SK-N-SH treated with all-trans-retinoic acid at 6 μM for 48 hours (cell line): ENCODE measurements at regions not wholly inside any gene's neighbourhood (a gene's known extent, or its start where the extent isn't known, plus 50 kb on each side); places are given as distances from the start of the nearest gene placed in this dataset.

Source experiments
- ATAC-seq: fragments of 200-7000 bp; cut with Tn5 transposase; 3 replicates; pipeline ENCODE4 v1.9.1; 2020; ENCODE audit warnings: mild to moderate bottlenecking, moderate library complexity
- ARNTL ChIP-seq: fragments of 450-650 bp; formaldehyde crosslinking; IDR thresholded peaks from 2 replicates; pipeline ENCODE4 v1.5.0; 2020; ENCODE audit warnings: low read depth, mild to moderate bottlenecking, moderate library complexity, borderline replicate concordance
- BACH2 ChIP-seq: fragments of 250-450 bp; sonication (Bioruptor Pico); IDR thresholded peaks from 2 replicates; pipeline ENCODE4 v1.9.0; 2021; ENCODE audit warnings: mild to moderate bottlenecking, borderline replicate concordance
- CSDC2 ChIP-seq: fragments of 250-450 bp; sonication (Bioruptor Pico); IDR thresholded peaks from 2 replicates; pipeline ENCODE4 v1.5.0; 2020; ENCODE audit warnings: mild to moderate bottlenecking, moderate library complexity
- CSRNP3 ChIP-seq: fragments of 250-450 bp; sonication (Bioruptor Pico); IDR thresholded peaks from 2 replicates; pipeline ENCODE4 v1.5.1; 2021; ENCODE audit warnings: mild to moderate bottlenecking, moderate library complexity
- ESRRG ChIP-seq: fragments of 250-450 bp; sonication (Bioruptor Pico); IDR thresholded peaks from 2 replicates; pipeline ENCODE4 v1.6.1; 2021; ENCODE audit warnings: mild to moderate bottlenecking
- ISL1 ChIP-seq: fragments of 250-450 bp; sonication (Bioruptor Pico); IDR thresholded peaks from 2 replicates; pipeline ENCODE4 v2.1.2; 2022; ENCODE audit warnings: mild to moderate bottlenecking, moderate library complexity
- OSR1 ChIP-seq: fragments of 250-450 bp; sonication (Bioruptor Pico); IDR thresholded peaks from 2 replicates; pipeline ENCODE4 v1.8.0; 2022; ENCODE audit warnings: moderate library complexity, mild to moderate bottlenecking, inconsistent platforms
- PATZ1 ChIP-seq: fragments of 250-450 bp; sonication (Bioruptor Pico); IDR thresholded peaks from 2 replicates; pipeline ENCODE4 v1.8.0; 2020; ENCODE audit warnings: mild to moderate bottlenecking, moderate library complexity, borderline replicate concordance
- POU6F1 ChIP-seq: fragments of 250-450 bp; sonication (Bioruptor Pico); IDR thresholded peaks from 2 replicates; pipeline ENCODE4 v1.8.0; 2021; ENCODE audit warnings: low read depth, mild to moderate bottlenecking, moderate library complexity, borderline replicate concordance
- PPARA ChIP-seq: fragments of 250-450 bp; sonication (Bioruptor Pico); IDR thresholded peaks from 2 replicates; pipeline ENCODE4 v1.5.0; 2020; ENCODE audit warnings: mild to moderate bottlenecking, borderline replicate concordance
- RARB ChIP-seq: fragments of 250-450 bp; sonication (Bioruptor Pico); IDR thresholded peaks from 2 replicates; pipeline ENCODE4 v1.8.0; 2021; ENCODE audit warnings: mild to moderate bottlenecking, moderate library complexity
- SNAI2 ChIP-seq: fragments of 250-450 bp; sonication (Bioruptor Pico); IDR thresholded peaks from 2 replicates; pipeline ENCODE4 v1.5.0; 2020; ENCODE audit warnings: mild to moderate bottlenecking, moderate library complexity
- TOX ChIP-seq: fragments of 250-450 bp; sonication (Bioruptor Pico); IDR thresholded peaks from 2 replicates; pipeline ENCODE4 v1.8.0; 2021; ENCODE audit warnings: mild to moderate bottlenecking, moderate library complexity, borderline replicate concordance
- TSHZ2 ChIP-seq: fragments of 250-450 bp; sonication (Bioruptor Pico); IDR thresholded peaks from 2 replicates; pipeline ENCODE4 v1.5.0; 2020; ENCODE audit warnings: mild to moderate bottlenecking, moderate library complexity
- ZC3H10 ChIP-seq: fragments of 250-450 bp; sonication (Bioruptor Pico); IDR thresholded peaks from 2 replicates; pipeline ENCODE4 v1.5.1; 2021; ENCODE audit warnings: mild to moderate bottlenecking, moderate library complexity
- ZFP3 ChIP-seq: fragments of 250-450 bp; sonication (Bioruptor Pico); IDR thresholded peaks from 2 replicates; pipeline ENCODE4 v1.5.0; 2020; ENCODE audit warnings: mild to moderate bottlenecking, moderate library complexity
- ZNF565 ChIP-seq: fragments of 450-650 bp; formaldehyde crosslinking; conservative IDR thresholded peaks from 2 replicates; pipeline ENCODE4 v1.5.0; 2020; ENCODE audit warnings: low read depth, mild to moderate bottlenecking, moderate library complexity
- ZNF70 ChIP-seq: fragments of 450-650 bp; formaldehyde crosslinking; IDR thresholded peaks from 2 replicates; pipeline ENCODE4 v1.5.0; 2020; ENCODE audit warnings: mild to moderate bottlenecking, moderate library complexity
- ZNF8 ChIP-seq: fragments of 450-650 bp; formaldehyde crosslinking; IDR thresholded peaks from 2 replicates; pipeline ENCODE4 v1.5.0; 2020; ENCODE audit warnings: mild to moderate bottlenecking, moderate library complexity

- TF ChIP-seq ZNF565 (CRISPR knock-in tag) (no peak), CSDC2 (CRISPR knock-in tag) (no peak), CSRNP3 (CRISPR knock-in tag) (no peak), PPARA (CRISPR knock-in tag) (no peak), BACH2 (CRISPR knock-in tag) (no peak), ZFP3 (CRISPR knock-in tag) (no peak), PATZ1 (CRISPR knock-in tag) (no peak), TSHZ2 (no peak), POU6F1 (CRISPR knock-in tag) (no peak), TOX (CRISPR knock-in tag) (no peak)
- TF ChIP-seq, all 23 proteins: peak for 0
- ATAC-seq = peak; percentile 66
These were observed 142.8 kb downstream of the AXIN2 start for GRCh38 chr17:65418622-65419021.

- no peak for ATAC-seq
- TF ChIP-seq ZNF8 = no peak
- TF ChIP-seq ZNF70 = no peak
- no peak for TF ChIP-seq OSR1 (CRISPR knock-in tag)
- no peak for TF ChIP-seq SNAI2
- no peak for TF ChIP-seq CSRNP3 (CRISPR knock-in tag)
- TF ChIP-seq ZNF565 (CRISPR knock-in tag) = no peak
- no peak for TF ChIP-seq ISL1 (CRISPR knock-in tag)
- TF ChIP-seq CSDC2 (CRISPR knock-in tag) = no peak
- no peak for TF ChIP-seq ZFP3 (CRISPR knock-in tag)
- no peak for TF ChIP-seq PATZ1 (CRISPR knock-in tag)
These were observed 143.8 kb downstream of the AXIN2 start for GRCh38 chr17:65417406-65418221.

- no peak for ATAC-seq
- TF ChIP-seq ZNF8 (no peak), TSHZ2 (no peak), ZNF70 (no peak), OSR1 (CRISPR knock-in tag) (no peak), ARNTL (CRISPR knock-in tag) (no peak), ZFP3 (CRISPR knock-in tag) (no peak), ESRRG (CRISPR knock-in tag) (no peak), ISL1 (CRISPR knock-in tag) (no peak), POU6F1 (CRISPR knock-in tag) (no peak), RARB (CRISPR knock-in tag) (no peak), ZC3H10 (CRISPR knock-in tag) (no peak)
These were observed 145.5 kb downstream of the AXIN2 start for GRCh38 chr17:65415991-65416390.
